IMR-90 (cell line): ENCODE measurements at regions not wholly inside any gene's neighbourhood (a gene's known extent, or its start where the extent isn't known, plus 50 kb on each side); places are given as distances from the start of the nearest gene placed in this dataset.

Source experiments
- ATAC-seq: fragments of 200-7000 bp; cut with Tn5 transposase; 2 replicates; pipeline ENCODE4 v1.9.1; 2020; ENCODE audit warnings: low read depth, mild to moderate bottlenecking, moderate library complexity
- BruUV-seq: library from RNA; stranded (reverse); fragments of 400-500 nt; replicated peaks from 2 replicates; lab custom pipeline; 2021; lab: Mats Ljungman, UMichigan
- CTCF ChIA-PET: fragments of 300-600 bp; formaldehyde crosslinking; extraction: SDS; loops from one replicate; lab custom pipeline; 2021; ENCODE audit warnings: antibody characterized with exemption; lab: Yijun Ruan, JAX
- POLR2A ChIA-PET: fragments of 300-600 bp; sonication (Branson Sonifier 250); formaldehyde crosslinking; loops from one replicate; lab custom pipeline; 2022; ENCODE audit warnings: antibody characterized with exemption; ENCODE audit not compliant: unreplicated experiment; lab: Charles Lee
- DNase-seq: peaks from one replicate; pipeline ENCODE4 v3.0.0; 2013
- H2AFZ ChIP-seq: replicated peaks from 2 replicates; pipeline ENCODE3; 2013; ENCODE audit warnings: low read length, mild to moderate bottlenecking; ENCODE audit not compliant: poor library complexity
- H2AK5ac ChIP-seq: 2 replicates; pipeline ENCODE4 v1.6.1; 2013; ENCODE audit warnings: low read depth, low read length, inconsistent platforms
- H2AK9ac ChIP-seq: replicated peaks from 2 replicates; pipeline ENCODE3; 2013; ENCODE audit warnings: mild to moderate bottlenecking, low read depth, low read length, moderate library complexity; ENCODE audit not compliant: poor library complexity
- H2BK120ac ChIP-seq: 2 replicates; pipeline ENCODE4 v1.6.1; 2013; ENCODE audit warnings: low read depth, low read length, inconsistent platforms
- H2BK15ac ChIP-seq: 3 replicates; pipeline ENCODE4 v1.6.1; 2013; ENCODE audit warnings: low read depth, low read length, inconsistent platforms
- H2BK20ac ChIP-seq: 2 replicates; pipeline ENCODE4 v1.6.1; 2013; ENCODE audit warnings: low read depth, mild to moderate bottlenecking, inconsistent platforms, low read length, moderate library complexity
- H2BK5ac ChIP-seq: 2 replicates; pipeline ENCODE4 v1.6.1; 2013; ENCODE audit warnings: mild to moderate bottlenecking, low read depth, low read length, inconsistent platforms; ENCODE audit not compliant: poor library complexity, severe bottlenecking
- H3K14ac ChIP-seq: replicated peaks from 2 replicates; pipeline ENCODE4 v1.6.1; 2013; ENCODE audit warnings: low read depth, low read length, inconsistent platforms
- H3K18ac ChIP-seq: 2 replicates; pipeline ENCODE4 v1.6.1; 2013; ENCODE audit warnings: low read depth, low read length, control low read depth
- H3K23ac ChIP-seq: 2 replicates; pipeline ENCODE4 v1.6.1; 2013; ENCODE audit warnings: low read depth, low read length, inconsistent platforms
- H3K27ac ChIP-seq: 2 replicates; pipeline ENCODE4 v1.5.1; 2013; ENCODE audit warnings: mild to moderate bottlenecking, control low read depth, low read length; ENCODE audit not compliant: insufficient read depth
- H3K27me3 ChIP-seq: 2 replicates; pipeline ENCODE4 v1.6.1; 2013; ENCODE audit warnings: low read length; ENCODE audit not compliant: control insufficient read depth, insufficient read depth
- H3K36me3 ChIP-seq: 2 replicates; pipeline ENCODE4 v1.6.1; 2013; ENCODE audit warnings: low read length, mixed read lengths; ENCODE audit not compliant: control insufficient read depth, insufficient read depth
- H3K4ac ChIP-seq: 2 replicates; pipeline ENCODE4 v1.6.1; 2013; ENCODE audit warnings: low read depth, low read length, inconsistent platforms
- H3K4me1 ChIP-seq: 2 replicates; pipeline ENCODE4 v1.6.1; 2013; ENCODE audit warnings: low read length, mixed read lengths; ENCODE audit not compliant: control insufficient read depth, insufficient read depth
- H3K4me2 ChIP-seq: 2 replicates; pipeline ENCODE4 v1.6.1; 2013; ENCODE audit warnings: low read depth, mild to moderate bottlenecking, control low read depth, low read length, moderate library complexity
- H3K4me3 ChIP-seq: 2 replicates; pipeline ENCODE4 v1.5.1; 2013; ENCODE audit warnings: low read depth, mild to moderate bottlenecking, control low read depth, low read length, moderate library complexity; ENCODE audit not compliant: insufficient read depth
- H3K56ac ChIP-seq: 2 replicates; pipeline ENCODE4 v1.6.1; 2013; ENCODE audit warnings: low read length, inconsistent platforms; ENCODE audit not compliant: insufficient read depth; ENCODE audit errors: extremely low read depth
- H3K79me1 ChIP-seq, 2 experiments: 2 replicates each; pipeline ENCODE4 v1.6.1; 2013; ENCODE audit warnings: low read length in 2 of 2, inconsistent platforms in 1 of 2, low read depth in 1 of 2
- H3K9ac ChIP-seq: 2 replicates; pipeline ENCODE4 v1.6.1; 2013; ENCODE audit warnings: low read depth, low read length, control low read depth
- H3K9me1 ChIP-seq: 2 replicates; pipeline ENCODE4 v1.6.1; 2013; ENCODE audit warnings: low read length, inconsistent platforms; ENCODE audit not compliant: insufficient read depth
- H3K9me3 ChIP-seq: 2 replicates; pipeline ENCODE4 v1.6.1; 2013; ENCODE audit warnings: low read length; ENCODE audit not compliant: control insufficient read depth, insufficient read depth
- H4K20me1 ChIP-seq: 2 replicates; pipeline ENCODE4 v1.6.1; 2013; ENCODE audit warnings: low read length, inconsistent platforms; ENCODE audit not compliant: insufficient read depth
- H4K5ac ChIP-seq: 2 replicates; pipeline ENCODE4 v1.6.1; 2013; ENCODE audit warnings: mild to moderate bottlenecking, low read depth, low read length, control low read depth
- H4K8ac ChIP-seq, 2 experiments: 2 replicates each; pipeline ENCODE4 v1.6.1; 2013; ENCODE audit warnings: low read depth in 2 of 2, low read length in 2 of 2, control low read depth in 1 of 2, inconsistent platforms in 1 of 2
- H4K91ac ChIP-seq: 2 replicates; pipeline ENCODE4 v1.6.1; 2013; ENCODE audit warnings: low read depth, low read length, inconsistent platforms; ENCODE audit not compliant: insufficient read depth
- BHLHE40 ChIP-seq: fragments of 150-350 bp; IDR thresholded peaks from 2 replicates; pipeline ENCODE4 v1.6.1; 2016; ENCODE audit warnings: mild to moderate bottlenecking, low read depth, low read length
- CEBPB ChIP-seq: IDR thresholded peaks from 2 replicates; pipeline ENCODE4 v1.6.1; 2012; ENCODE audit warnings: low read depth, low read length, improper control_type of control experiment
- CHD1 ChIP-seq: IDR thresholded peaks from 2 replicates; pipeline ENCODE4 v1.6.1; 2012; ENCODE audit warnings: low read depth, low read length, improper control_type of control experiment
- ELK1 ChIP-seq: fragments of 150-350 bp; IDR thresholded peaks from 2 replicates; pipeline ENCODE4 v1.6.1; 2016; ENCODE audit warnings: low read depth, mild to moderate bottlenecking, low read length, moderate library complexity, borderline replicate concordance
- FOS ChIP-seq: fragments of 150-350 bp; IDR thresholded peaks from 2 replicates; pipeline ENCODE4 v1.6.1; 2016; ENCODE audit warnings: low read depth, low read length
- MAFK ChIP-seq: IDR thresholded peaks from 2 replicates; pipeline ENCODE4 v1.6.1; 2012; ENCODE audit warnings: low read depth, low read length, improper control_type of control experiment
- MAZ ChIP-seq: IDR thresholded peaks from 2 replicates; pipeline ENCODE4 v1.6.1; 2012; ENCODE audit warnings: low read depth, mild to moderate bottlenecking, low read length, improper control_type of control experiment, moderate library complexity, borderline replicate concordance
- MXI1 ChIP-seq: IDR thresholded peaks from 2 replicates; pipeline ENCODE4 v1.6.1; 2012; ENCODE audit warnings: low read depth, mild to moderate bottlenecking, low read length, moderate library complexity, borderline replicate concordance
- NFE2L2 ChIP-seq: fragments of 150-350 bp; IDR thresholded peaks from 2 replicates; pipeline ENCODE4 v1.6.1; 2016; ENCODE audit warnings: low read depth, mild to moderate bottlenecking, low read length
- POLR2A ChIP-seq: IDR thresholded peaks from 2 replicates; pipeline ENCODE4 v1.6.1; 2012; ENCODE audit warnings: mild to moderate bottlenecking, low read depth, low read length
- RAD21 ChIP-seq: IDR thresholded peaks from 2 replicates; pipeline ENCODE4 v1.6.1; 2012; ENCODE audit warnings: low read length, improper control_type of control experiment
- RCOR1 ChIP-seq: IDR thresholded peaks from 2 replicates; pipeline ENCODE4 v1.6.1; 2012; ENCODE audit warnings: mild to moderate bottlenecking, low read length, improper control_type of control experiment; ENCODE audit not compliant: insufficient replicate concordance
- RFX5 ChIP-seq: IDR thresholded peaks from 2 replicates; pipeline ENCODE4 v1.8.0; 2012; ENCODE audit warnings: low read depth, mild to moderate bottlenecking, low read length, moderate library complexity
- SMC3 ChIP-seq: fragments of 150-350 bp; IDR thresholded peaks from 2 replicates; pipeline ENCODE4 v1.6.1; 2016; ENCODE audit warnings: low read depth, mild to moderate bottlenecking, antibody characterized with exemption, low read length, moderate library complexity
- USF2 ChIP-seq: fragments of 150-350 bp; IDR thresholded peaks from 2 replicates; pipeline ENCODE4 v1.6.1; 2017; ENCODE audit warnings: mild to moderate bottlenecking, antibody characterized with exemption, low read length, low read depth
- whole genome bisulfite sequencing, 2 experiments: methylation state at CpG; one replicate each; pipeline versions ENCODE4 v1.1.5 to v1.1.7; 2013; ENCODE audit warnings: missing lambda C conversion rate in 2 of 2; ENCODE audit not compliant: insufficient read length in 1 of 2; ENCODE audit errors: extremely low coverage in 2 of 2; 5-methylcytosine and 5-hydroxymethylcytosine counted together
- dilution Hi-C: fragments of 300-500 bp; cut with HindIII; formaldehyde crosslinking; loops from one replicate; pipeline ENCODE4 v1.14.3; 2018; ENCODE audit warnings: low sequenced_read_pairs; ENCODE audit not compliant: unreplicated experiment
- in situ Hi-C: fragments of 300-500 bp; cut with MboI; formaldehyde crosslinking; loops from 3 replicates; pipeline ENCODE4 v1.14.3; 2019; ENCODE audit warnings: low sequenced_read_pairs, inconsistent platforms, mixed read lengths
- intact Hi-C: fragments of 100-400 bp; cut with micrococcal nuclease; formaldehyde crosslinking; loops from 2 replicates; pipeline ENCODE4 v1.10.0; 2022
- TF ChIP-seq, protein P1 (sequence below): conservative IDR thresholded peaks from 2 replicates; pipeline ENCODE4 v1.5.1; 2012; ENCODE audit warnings: mild to moderate bottlenecking, low read depth, low read length, improper control_type of control experiment

DNA sequence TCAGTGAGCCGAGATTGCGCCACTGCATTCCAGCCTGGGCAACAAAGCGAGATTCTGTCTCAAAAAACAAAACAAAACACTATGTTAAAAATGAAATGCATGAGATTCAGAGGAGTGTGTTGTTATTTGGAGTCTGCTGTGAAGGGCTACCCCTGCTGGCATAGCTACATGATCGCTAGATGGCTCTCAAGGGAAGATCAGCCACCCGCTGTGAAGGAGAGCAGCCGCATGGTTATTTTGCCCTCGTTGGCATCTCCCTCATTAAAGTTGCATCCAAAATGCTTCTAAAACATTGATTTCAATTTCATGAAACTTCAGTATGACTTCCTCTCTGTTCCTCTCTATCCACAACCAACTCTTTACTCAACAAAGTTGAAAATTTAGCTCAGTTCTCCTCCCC is 54.8 kb upstream of the NDUFV2 start:
- Histone ChIP-seq H3K4me1 (no peaks in the 10 kb centered on the region; the same call in 1 of the 2 replicates), H3K27ac (no peak overlapping the region), H2AFZ (no peak overlapping the region), H2BK20ac (no peak overlapping the region), H3K79me1 (no peaks in the 10 kb centered on the region), H3K9me1 (peaks cover 2% of the 10 kb centered on the region; the same call in 1 of the 2 replicates), H3K9ac (no peak overlapping the region), H4K5ac (no peak overlapping the region), H2AK9ac (no peak overlapping the region), H3K4me3 (no peak overlapping the region), H3K27me3 (no peaks in the 10 kb centered on the region), H3K36me3 (no peaks in the 10 kb centered on the region), H2BK120ac (no peak overlapping the region), H2BK5ac (no peak overlapping the region), H3K18ac (no peak overlapping the region), H3K9me3 (peaks cover 3% of the 10 kb centered on the region), H3K23ac (no peak overlapping the region), H4K20me1 (no peaks in the 10 kb centered on the region), H3K56ac (no peak overlapping the region), H3K14ac (no peak overlapping the region), H2BK15ac (no peak overlapping the region), H4K8ac (no peak overlapping the region), H2AK5ac (no peak overlapping the region), H3K4ac (no peak overlapping the region), H4K91ac (no peak overlapping the region), H3K4me2 (no peak overlapping the region)
- TF ChIP-seq FOS (no peak), NFE2L2 (no peak), CHD1 (no peak), BHLHE40 (no peak), POLR2A (no peak), USF2 (no peak), ELK1 (no peak), MXI1 (no peak), MAFK (no peak), RCOR1 (no peak), RFX5 (no peak), CEBPB (no peak), RAD21 (no peak), SMC3 (no peak), MAZ (no peak)
- TF ChIP-seq, protein P1, sequence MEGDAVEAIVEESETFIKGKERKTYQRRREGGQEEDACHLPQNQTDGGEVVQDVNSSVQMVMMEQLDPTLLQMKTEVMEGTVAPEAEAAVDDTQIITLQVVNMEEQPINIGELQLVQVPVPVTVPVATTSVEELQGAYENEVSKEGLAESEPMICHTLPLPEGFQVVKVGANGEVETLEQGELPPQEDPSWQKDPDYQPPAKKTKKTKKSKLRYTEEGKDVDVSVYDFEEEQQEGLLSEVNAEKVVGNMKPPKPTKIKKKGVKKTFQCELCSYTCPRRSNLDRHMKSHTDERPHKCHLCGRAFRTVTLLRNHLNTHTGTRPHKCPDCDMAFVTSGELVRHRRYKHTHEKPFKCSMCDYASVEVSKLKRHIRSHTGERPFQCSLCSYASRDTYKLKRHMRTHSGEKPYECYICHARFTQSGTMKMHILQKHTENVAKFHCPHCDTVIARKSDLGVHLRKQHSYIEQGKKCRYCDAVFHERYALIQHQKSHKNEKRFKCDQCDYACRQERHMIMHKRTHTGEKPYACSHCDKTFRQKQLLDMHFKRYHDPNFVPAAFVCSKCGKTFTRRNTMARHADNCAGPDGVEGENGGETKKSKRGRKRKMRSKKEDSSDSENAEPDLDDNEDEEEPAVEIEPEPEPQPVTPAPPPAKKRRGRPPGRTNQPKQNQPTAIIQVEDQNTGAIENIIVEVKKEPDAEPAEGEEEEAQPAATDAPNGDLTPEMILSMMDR = no peak
- ChIA-PET POLR2A (no interaction called here), CTCF (no interaction called here)
- dilution Hi-C loops (no loop called here), in situ Hi-C loops (no loop called here), intact Hi-C loops (no loop called here)
- BruUV-seq = no TSS peak
- WGBS, 2 experiments = 80% methylated on average over 1 of the region's 7 CpGs; no CpG with 5 or more reads in 1 of the 2 experiments
- ATAC-seq (no peak), DNase-seq (no peak)
